ENCODE measurements at regions not wholly inside any gene's neighbourhood (a gene's known extent, or its start where the extent isn't known, plus 50 kb on each side); places are given as distances from the start of the nearest gene placed in this dataset.
A peak's percentile ranks its signal among the peaks of the same experiment; 100 is the strongest.

- peak; percentile 99 for DNase-seq
Measured at GRCh38 chr3:194769020-194769643, 83.4 kb downstream of the FAM43A start.

- no peak for DNase-seq
Measured at GRCh38 chr3:194772241-194773000, 86.7 kb downstream of the FAM43A start.

GRCh38 chr3:194773216-194773615 is 87.5 kb downstream of the FAM43A start:
- DNase-seq, result no peak

GRCh38 chr3:194773771-194774455 is 88.2 kb downstream of the FAM43A start:
- DNase-seq, result no peak

- no peak for DNase-seq
Measured at GRCh38 chr3:194775266-194775665, 89.6 kb downstream of the FAM43A start.

- no peak for DNase-seq
Measured at GRCh38 chr3:194775731-194776130, 90.0 kb downstream of the FAM43A start.

GRCh38 chr3:194777729-194778128 is 92.0 kb downstream of the FAM43A start:
- DNase-seq, result no peak

- DNase-seq, result no peak
Measured at GRCh38 chr3:194779729-194780224, 94.1 kb downstream of the FAM43A start.

GRCh38 chr3:194780706-194781105 is 95.0 kb downstream of the FAM43A start:
- DNase-seq, result no peak

- no peak for DNase-seq
Measured at GRCh38 chr3:194781617-194782016, 95.9 kb downstream of the FAM43A start.

- no peak for DNase-seq
Measured at GRCh38 chr3:194782698-194783404, 97.2 kb downstream of the FAM43A start.

- DNase-seq, result no peak
Measured at GRCh38 chr3:194784361-194784760, 98.7 kb downstream of the FAM43A start.

- DNase-seq, result no peak
Measured at GRCh38 chr3:194785315-194785714, 99.6 kb downstream of the FAM43A start.

- no peak for DNase-seq
Measured at GRCh38 chr3:194787072-194787471, 101.4 kb downstream of the FAM43A start.

GRCh38 chr3:194787650-194788049 is 102.0 kb downstream of the FAM43A start:
- no peak for DNase-seq

GRCh38 chr3:194792368-194792767 is 106.7 kb downstream of the FAM43A start:
- DNase-seq, result no peak

GRCh38 chr3:194797555-194798250 is 112.0 kb downstream of the FAM43A start:
- DNase-seq, result no peak

- no peak for DNase-seq
Measured at GRCh38 chr3:194798486-194798885, 112.8 kb downstream of the FAM43A start.

- DNase-seq, result no peak
Measured at GRCh38 chr3:194800002-194800401, 114.3 kb downstream of the FAM43A start.

- no peak for DNase-seq
Measured at GRCh38 chr3:194801461-194802432, 116.1 kb downstream of the FAM43A start.

GRCh38 chr3:194804796-194805195 is 119.1 kb downstream of the FAM43A start:
- no peak for DNase-seq
